ENCODE measurements at regions not wholly inside any gene's neighbourhood (a gene's known extent, or its start where the extent isn't known, plus 50 kb on each side); places are given as distances from the start of the nearest gene placed in this dataset.

- no peak for DNase-seq (ENCODE audit: low read depth)
Measured at GRCh38 chr2:46831051-46831868, 84.3 kb downstream of the MCFD2 start.

DNA sequence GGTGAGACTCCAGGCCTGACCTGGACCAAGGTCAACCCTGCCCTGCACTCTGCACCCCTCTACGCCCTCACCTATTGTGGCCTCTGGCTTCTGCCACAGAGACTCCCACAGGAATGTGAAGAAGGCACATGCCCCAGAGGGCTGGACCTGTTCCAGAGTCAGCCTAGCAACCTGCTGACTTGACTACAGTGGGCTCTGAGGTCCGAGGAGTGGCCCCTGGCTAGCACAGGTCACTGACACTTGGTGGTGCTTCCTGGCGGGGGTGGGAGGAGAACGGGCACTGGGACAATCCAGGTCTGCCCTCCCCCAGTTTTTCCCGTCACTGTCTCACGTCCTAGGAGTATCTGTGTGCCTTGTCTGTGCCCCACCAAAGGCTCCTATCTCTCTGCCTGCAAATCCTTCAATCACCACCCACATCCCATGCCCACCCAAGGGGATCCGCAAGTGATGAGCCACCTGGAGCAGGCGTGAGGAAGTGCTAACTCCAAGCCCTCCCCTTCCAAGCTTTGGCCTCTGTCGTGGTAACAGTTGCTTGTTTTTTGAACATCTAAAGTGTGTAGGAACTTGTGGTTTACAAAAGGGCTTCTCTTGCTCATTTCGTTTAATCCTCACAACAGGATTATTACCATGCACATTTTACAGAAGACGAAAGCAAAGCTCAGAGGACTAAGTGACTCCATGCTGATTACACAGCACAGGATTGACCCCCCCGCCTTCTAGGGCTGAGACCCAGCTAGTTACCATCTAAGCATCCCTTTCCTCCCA, 86.2 kb downstream of the MCFD2 start:
- DNase-seq (ENCODE audit: low read depth), result no peak

DNA sequence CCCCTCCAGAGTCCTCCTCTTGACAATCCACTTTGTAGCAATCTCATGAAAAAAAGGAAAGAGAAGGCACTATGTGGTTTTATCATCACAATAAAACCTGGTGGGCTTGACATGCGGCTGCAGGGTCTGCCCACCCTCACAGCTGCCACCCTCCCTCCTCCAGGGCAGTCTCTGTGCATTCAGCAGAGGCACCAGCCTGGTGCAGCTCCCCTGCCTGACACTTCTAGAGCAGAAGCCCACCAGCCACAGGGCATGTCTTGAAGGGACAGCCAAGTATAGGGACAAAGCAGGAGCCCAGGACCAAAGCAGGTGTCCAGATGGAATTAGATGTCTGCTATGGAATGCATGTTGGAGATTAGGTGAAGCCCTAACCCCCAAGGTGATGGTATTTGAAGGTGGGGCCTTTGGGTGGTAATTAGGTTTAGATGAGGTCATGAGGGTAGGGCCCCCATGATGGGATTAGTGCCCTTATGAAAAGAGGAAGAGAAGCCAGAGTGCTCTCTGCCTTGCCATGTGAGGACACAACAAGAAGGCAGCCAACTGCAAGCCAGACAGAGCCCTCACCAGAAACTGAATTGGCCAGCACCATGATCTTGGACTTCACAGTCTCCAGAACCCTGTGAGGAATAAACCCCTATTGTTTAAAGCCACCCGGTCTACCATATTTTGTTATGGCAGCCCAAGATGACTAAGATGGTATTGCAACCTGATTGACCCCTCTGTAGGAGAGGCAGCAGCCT, 86.9 kb downstream of the MCFD2 start:
- no peak for DNase-seq (ENCODE audit: low read depth)

- DNase-seq (ENCODE audit: low read depth), result no peak
Measured at GRCh38 chr2:46828135-46828438, 87.5 kb downstream of the MCFD2 start.

- no peak for DNase-seq (ENCODE audit: low read depth)
Measured at GRCh38 chr2:46827274-46828134, 88.1 kb downstream of the MCFD2 start.

- DNase-seq (ENCODE audit: low read depth), result no peak
Measured at GRCh38 chr2:46826569-46827245, 88.9 kb downstream of the MCFD2 start.

- DNase-seq (ENCODE audit: low read depth), result no peak
Measured at GRCh38 chr2:46825939-46826568, 89.6 kb downstream of the MCFD2 start.

DNA sequence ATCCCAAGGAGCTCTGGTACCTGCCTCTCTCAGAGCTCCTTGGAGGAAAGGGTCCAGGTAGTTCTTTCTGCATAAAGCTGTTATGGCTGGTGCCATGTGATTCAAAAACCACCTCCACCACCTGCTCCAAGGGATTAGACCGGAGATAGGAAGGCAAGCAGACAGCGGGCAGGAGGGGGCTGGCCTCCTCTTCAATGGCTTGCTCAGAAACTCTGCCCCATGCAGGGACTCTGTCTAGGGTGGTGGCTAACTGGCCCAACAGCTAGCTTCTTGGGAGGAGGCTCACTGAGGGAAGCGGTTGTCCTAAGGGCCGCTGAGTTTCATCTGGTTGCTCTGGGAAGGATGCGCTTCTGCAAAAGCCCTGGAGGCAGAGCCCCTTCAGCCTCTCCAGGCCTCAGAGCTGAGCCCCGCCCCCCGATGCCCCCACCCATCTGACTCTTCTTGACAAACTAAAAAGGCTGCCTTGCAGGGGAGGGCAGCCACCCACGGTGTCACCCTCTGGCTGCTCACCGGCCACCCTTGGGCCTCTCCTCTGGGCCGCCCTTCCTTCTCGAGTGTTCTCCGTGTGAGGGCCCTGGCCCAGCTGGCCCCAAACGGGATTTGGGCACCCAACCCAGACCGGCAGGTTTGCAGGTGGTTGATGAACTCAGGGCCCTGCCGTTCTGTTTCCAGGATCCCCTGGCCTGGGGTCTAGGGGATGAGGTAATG, 90.2 kb downstream of the MCFD2 start:
- DNase-seq (ENCODE audit: low read depth), result no peak

GRCh38 chr2:46824611-46825010, 91.0 kb downstream of the MCFD2 start:
- no peak for DNase-seq (ENCODE audit: low read depth)

- no peak for DNase-seq (ENCODE audit: low read depth)
Measured at GRCh38 chr2:46821600-46821999, 94.0 kb downstream of the MCFD2 start.

GRCh38 chr2:46818819-46819218, 96.8 kb downstream of the MCFD2 start:
- DNase-seq (ENCODE audit: low read depth), result no peak

DNA sequence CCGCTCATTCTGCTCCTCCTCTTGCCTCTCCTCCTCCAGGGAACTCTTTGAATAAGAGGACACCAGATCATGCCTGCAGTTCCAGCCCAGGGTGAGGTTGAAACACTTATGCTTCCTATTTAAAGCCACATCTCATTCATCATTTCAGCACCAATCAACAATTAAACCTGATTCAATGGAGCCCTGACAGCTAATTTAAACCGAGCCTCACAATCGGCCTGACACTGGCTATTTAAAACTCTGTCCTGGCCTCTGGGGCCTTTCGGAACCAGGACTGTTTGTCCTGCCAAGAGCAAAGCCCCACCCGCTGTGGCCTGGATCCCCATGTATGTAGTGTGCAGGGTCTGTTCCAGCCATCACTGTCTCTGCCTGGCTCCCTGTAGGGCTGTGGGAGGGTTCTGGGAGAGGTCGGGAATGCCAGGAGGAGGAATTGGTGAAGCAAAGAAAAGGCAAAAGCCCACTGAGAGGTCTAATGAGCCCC, 97.4 kb downstream of the MCFD2 start:
- no peak for DNase-seq (ENCODE audit: low read depth)

GRCh38 chr2:46816846-46817726, 98.5 kb downstream of the MCFD2 start:
- DNase-seq (ENCODE audit: low read depth), result no peak

DNA sequence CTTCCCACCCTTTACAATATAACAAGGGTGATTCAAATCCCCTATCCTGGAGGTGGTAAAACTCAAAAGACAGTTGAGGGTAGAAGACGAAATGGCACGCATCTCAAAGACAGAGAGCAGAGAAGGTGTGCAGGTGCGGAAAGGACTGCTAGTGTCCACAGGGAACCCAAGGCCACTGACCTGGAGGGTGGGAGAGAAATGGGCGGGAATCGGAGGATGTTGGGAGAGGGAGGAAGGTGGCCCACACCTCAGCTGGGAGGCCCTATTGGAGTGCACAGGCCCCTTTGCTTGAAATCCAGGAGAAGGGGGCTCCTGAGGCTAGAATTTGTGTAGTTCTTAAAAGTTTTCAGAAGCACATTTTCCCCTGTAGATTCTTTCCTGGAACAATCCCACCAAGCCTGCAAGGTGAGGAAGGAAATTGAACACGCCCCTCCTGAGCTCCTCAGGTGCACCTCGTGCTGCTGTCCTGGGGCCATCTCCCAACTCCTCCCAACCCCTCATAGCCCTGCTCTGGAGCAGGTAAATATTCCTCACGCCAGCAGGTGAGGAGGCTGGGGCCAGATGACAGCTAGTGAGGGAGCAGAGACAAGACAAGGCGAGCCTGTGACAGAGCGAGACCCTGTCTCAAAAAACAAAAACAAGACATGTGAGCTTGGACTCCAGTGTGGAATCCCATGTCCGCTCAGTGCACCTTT, 99.3 kb downstream of the MCFD2 start:
- DNase-seq (ENCODE audit: low read depth), result no peak

GRCh38 chr2:46815121-46815802, 100.3 kb downstream of the MCFD2 start:
- DNase-seq (ENCODE audit: low read depth), result no peak

DNA sequence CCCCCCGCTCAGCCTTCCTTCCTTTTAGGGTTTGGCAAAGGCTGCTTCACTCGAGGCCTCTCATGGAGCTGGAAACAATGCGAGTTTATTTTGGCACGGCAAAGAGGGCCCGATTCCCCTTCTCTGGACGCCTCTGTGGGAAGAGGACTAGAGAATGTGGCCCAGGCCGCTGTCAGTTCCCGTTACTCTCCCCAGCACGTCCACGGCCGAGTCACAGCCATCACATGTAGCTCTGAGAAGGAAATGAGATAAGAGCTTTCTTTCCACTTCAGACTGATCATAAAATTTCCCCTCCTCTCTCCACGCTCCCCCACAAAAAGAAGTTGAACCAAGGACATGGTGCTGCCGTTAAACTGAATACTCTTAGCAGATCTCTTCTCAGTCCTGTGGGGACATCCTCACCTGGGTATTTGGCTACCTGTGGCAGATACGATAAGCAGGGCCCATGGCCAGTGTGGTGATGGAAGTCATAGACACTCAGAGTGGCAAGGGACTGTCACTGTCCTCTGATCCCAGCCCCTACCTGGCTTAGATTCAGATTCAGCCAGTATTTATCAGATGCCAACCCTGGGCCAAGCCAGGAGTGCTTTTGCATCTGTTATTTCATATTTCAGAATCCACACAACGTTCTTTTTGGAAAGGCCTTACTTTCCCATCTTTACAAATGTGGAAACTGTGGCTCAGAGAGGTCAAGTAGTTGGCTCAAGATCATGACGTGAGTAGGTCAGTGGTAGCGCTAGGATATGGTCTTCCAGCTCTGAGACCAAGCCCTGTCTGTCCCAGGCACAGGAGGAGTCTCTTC, 101.2 kb downstream of the MCFD2 start:
- no peak for DNase-seq (ENCODE audit: low read depth)

GRCh38 chr2:46813680-46814079, 101.9 kb downstream of the MCFD2 start:
- no peak for DNase-seq (ENCODE audit: low read depth)
